NT2/D1 (cell line): ENCODE measurements at regions not wholly inside any gene's neighbourhood (a gene's known extent, or its start where the extent isn't known, plus 50 kb on each side); places are given as distances from the start of the nearest gene placed in this dataset.

Source experiments
- DNase-seq: peaks from one replicate; pipeline ENCODE4 v3.0.0-alpha.2; 2011; ENCODE audit warnings: low read depth, low spot score
- H3K27me3 ChIP-seq: 2 replicates; pipeline ENCODE4 v1.6.0; 2011; ENCODE audit warnings: mild to moderate bottlenecking; ENCODE audit not compliant: insufficient read length, insufficient read depth
- H3K36me3 ChIP-seq: 2 replicates; pipeline ENCODE4 v1.6.1; 2011; ENCODE audit warnings: mild to moderate bottlenecking, low read length, mixed read lengths; ENCODE audit not compliant: insufficient read depth, insufficient read length
- H3K4me1 ChIP-seq: 2 replicates; pipeline ENCODE4 v1.5.1; 2011; ENCODE audit not compliant: insufficient read depth, insufficient read length
- H3K4me3 ChIP-seq: 2 replicates; pipeline ENCODE4 v1.5.1; 2011; ENCODE audit warnings: low read depth; ENCODE audit not compliant: insufficient read length
- H3K9ac ChIP-seq: 2 replicates; pipeline ENCODE4 v1.6.0; 2011; ENCODE audit warnings: low read depth; ENCODE audit not compliant: insufficient read length
- H3K9me3 ChIP-seq: 2 replicates; pipeline ENCODE4 v1.5.1; 2011; ENCODE audit warnings: mild to moderate bottlenecking, low read length; ENCODE audit not compliant: insufficient read depth
- SUZ12 ChIP-seq: IDR thresholded peaks from 2 replicates; pipeline ENCODE4 v1.6.1; 2011; ENCODE audit not compliant: insufficient read length, insufficient read depth; ENCODE audit errors: extremely low read depth
- YY1 ChIP-seq: IDR thresholded peaks from 2 replicates; pipeline ENCODE4 v1.6.1; 2011; ENCODE audit not compliant: insufficient read length, insufficient read depth
- ZNF274 ChIP-seq: IDR thresholded peaks from 2 replicates; pipeline ENCODE4 v1.6.1; 2011; ENCODE audit warnings: mild to moderate bottlenecking, low read depth, low read length

GRCh38 chr14:29097476-29097875 lies 330.9 kb downstream of the FOXG1 start:
- H3K36me3 ChIP-seq, result no peaks in the 10 kb centered on the region
- no peak overlapping the region for H3K9ac ChIP-seq
- H3K9me3 ChIP-seq, result no peaks in the 10 kb centered on the region
- DNase-seq, result no peak
- no peaks in the 10 kb centered on the region for H3K4me1 ChIP-seq
- TF ChIP-seq SUZ12 (no peak), YY1 (no peak), ZNF274 (no peak)
- H3K27me3 ChIP-seq, result no peaks in the 10 kb centered on the region
- no peak overlapping the region for H3K4me3 ChIP-seq

- no peak for DNase-seq
- Histone ChIP-seq H3K9me3 (no peaks in the 10 kb centered on the region), H3K4me3 (no peak overlapping the region), H3K9ac (no peak overlapping the region), H3K27me3 (no peaks in the 10 kb centered on the region), H3K4me1 (no peaks in the 10 kb centered on the region), H3K36me3 (no peaks in the 10 kb centered on the region)
- no peak for TF ChIP-seq YY1
- no peak for TF ChIP-seq ZNF274
- no peak for TF ChIP-seq SUZ12
These were observed 332.1 kb downstream of the FOXG1 start for GRCh38 chr14:29098656-29099055.

GRCh38 chr14:29102266-29102665 lies 335.7 kb downstream of the FOXG1 start:
- Histone ChIP-seq H3K9ac (no peak overlapping the region), H3K27me3 (no peaks in the 10 kb centered on the region), H3K4me3 (no peak overlapping the region), H3K4me1 (no peaks in the 10 kb centered on the region), H3K9me3 (no peaks in the 10 kb centered on the region), H3K36me3 (no peaks in the 10 kb centered on the region)
- DNase-seq, result no peak
- TF ChIP-seq ZNF274 (no peak), YY1 (no peak), SUZ12 (no peak)

GRCh38 chr14:29102996-29103395 lies 336.4 kb downstream of the FOXG1 start:
- Histone ChIP-seq H3K9me3 (no peaks in the 10 kb centered on the region), H3K9ac (no peak overlapping the region), H3K27me3 (no peaks in the 10 kb centered on the region), H3K4me1 (no peaks in the 10 kb centered on the region), H3K36me3 (no peaks in the 10 kb centered on the region), H3K4me3 (no peak overlapping the region)
- no peak for DNase-seq
- no peak for TF ChIP-seq ZNF274
- TF ChIP-seq SUZ12, result no peak
- TF ChIP-seq YY1, result no peak

- H3K4me1 ChIP-seq, result no peaks in the 10 kb centered on the region
- no peaks in the 10 kb centered on the region for H3K27me3 ChIP-seq
- H3K36me3 ChIP-seq, result no peaks in the 10 kb centered on the region
- no peak overlapping the region for H3K4me3 ChIP-seq
- no peak for DNase-seq
- H3K9ac ChIP-seq, result no peak overlapping the region
- no peaks in the 10 kb centered on the region for H3K9me3 ChIP-seq
- TF ChIP-seq ZNF274 (no peak), SUZ12 (no peak), YY1 (no peak)
These were observed 342.3 kb downstream of the FOXG1 start for GRCh38 chr14:29108908-29109307.

- Histone ChIP-seq H3K9ac (no peak overlapping the region), H3K27me3 (no peaks in the 10 kb centered on the region), H3K36me3 (no peaks in the 10 kb centered on the region), H3K4me3 (no peak overlapping the region), H3K4me1 (no peaks in the 10 kb centered on the region), H3K9me3 (no peaks in the 10 kb centered on the region)
- TF ChIP-seq YY1 (no peak), ZNF274 (no peak), SUZ12 (no peak)
- no peak for DNase-seq
These were observed 343.0 kb downstream of the FOXG1 start for GRCh38 chr14:29109589-29109988.

- no peak for DNase-seq
- Histone ChIP-seq H3K4me3 (no peak overlapping the region), H3K9ac (no peak overlapping the region), H3K27me3 (no peaks in the 10 kb centered on the region), H3K4me1 (no peaks in the 10 kb centered on the region), H3K36me3 (no peaks in the 10 kb centered on the region), H3K9me3 (no peaks in the 10 kb centered on the region)
- no peak for TF ChIP-seq ZNF274
- TF ChIP-seq YY1, result no peak
- TF ChIP-seq SUZ12, result no peak
These were observed 345.0 kb downstream of the FOXG1 start for GRCh38 chr14:29111554-29111953.

GRCh38 chr14:29123017-29123416 lies 356.4 kb downstream of the FOXG1 start:
- Histone ChIP-seq H3K9me3 (no peaks in the 10 kb centered on the region), H3K4me3 (no peak overlapping the region), H3K4me1 (no peaks in the 10 kb centered on the region), H3K27me3 (no peaks in the 10 kb centered on the region), H3K36me3 (no peaks in the 10 kb centered on the region), H3K9ac (no peak overlapping the region)
- TF ChIP-seq YY1, result no peak
- no peak for TF ChIP-seq ZNF274
- DNase-seq, result no peak
